GM12878 (cell line): ENCODE measurements at regions not wholly inside any gene's neighbourhood (a gene's known extent, or its start where the extent isn't known, plus 50 kb on each side); places are given as distances from the start of the nearest gene placed in this dataset.
"Not testable (repeated sequence)": the region's sequence is repeated elsewhere in the genome, so short reads cannot be mapped to it uniquely, and the experiment has no call there.

ENCODE experiments used
- EP300 ChIP-seq, 2 experiments: fragments of 150-350 bp in 1 of 2; IDR thresholded peaks; 2 replicates each; pipeline ENCODE4 v1.6.1; 2011 to 2012; ENCODE audit warnings: low read depth in 2 of 2, low read length in 2 of 2, borderline replicate concordance in 1 of 2, improper control_type of control experiment in 1 of 2, inconsistent platforms in 1 of 2; ENCODE audit not compliant: control insufficient read depth in 1 of 2
- FOXM1 ChIP-seq: IDR thresholded peaks from 2 replicates; pipeline ENCODE4 v1.6.1; 2012; ENCODE audit warnings: low read depth, mild to moderate bottlenecking, inconsistent platforms, low read length, moderate library complexity
- JUND ChIP-seq: IDR thresholded peaks from 2 replicates; pipeline ENCODE4 v1.6.1; 2012; ENCODE audit warnings: low read depth, mild to moderate bottlenecking, low read length, improper control_type of control experiment, moderate library complexity
- NRF1 ChIP-seq: conservative IDR thresholded peaks from 2 replicates; pipeline ENCODE4 v1.6.1; 2011; ENCODE audit warnings: mild to moderate bottlenecking, low read depth, low read length, improper control_type of control experiment
- POLR2AphosphoS2 ChIP-seq: IDR thresholded peaks from 2 replicates; pipeline ENCODE4 v1.6.1; 2011; ENCODE audit warnings: low read depth, mild to moderate bottlenecking, low read length, improper control_type of control experiment, moderate library complexity
- POLR2AphosphoS5 ChIP-seq: IDR thresholded peaks from 2 replicates; pipeline ENCODE4 v1.6.1; 2011; ENCODE audit warnings: mild to moderate bottlenecking, low read length, inconsistent platforms
- SIN3A ChIP-seq: IDR thresholded peaks from 2 replicates; pipeline ENCODE4 v1.6.1; 2012; ENCODE audit warnings: low read depth, low read length, improper control_type of control experiment
- SMC3 ChIP-seq: IDR thresholded peaks from 2 replicates; pipeline ENCODE4 v1.6.1; 2011; ENCODE audit warnings: low read length, improper control_type of control experiment, borderline replicate concordance
- YY1 ChIP-seq: IDR thresholded peaks from 2 replicates; pipeline ENCODE4 v1.6.1; 2011; ENCODE audit warnings: low read depth, mild to moderate bottlenecking, low read length
- ZNF384 ChIP-seq: IDR thresholded peaks from 2 replicates; pipeline ENCODE4 v1.6.1; 2012; ENCODE audit warnings: low read depth, mild to moderate bottlenecking, low read length, improper control_type of control experiment, borderline replicate concordance
- TF ChIP-seq, protein P1 (sequence below), 3 experiments: IDR thresholded peaks in 2 of 3; conservative IDR thresholded peaks in 1 of 3; 2 replicates each; pipeline ENCODE4 v1.5.1; 2011; ENCODE audit warnings: low read depth in 3 of 3, low read length in 3 of 3, mild to moderate bottlenecking in 3 of 3, control low read depth in 2 of 3, moderate library complexity in 2 of 3, inconsistent platforms in 1 of 3, mixed read lengths in 1 of 3; ENCODE audit not compliant: control insufficient read depth in 2 of 3, insufficient read depth in 1 of 3; ENCODE audit errors: extremely low read depth in 1 of 3
- TF ChIP-seq, protein P2 (sequence below): IDR thresholded peaks from 2 replicates; pipeline ENCODE4 v1.6.1; 2012; ENCODE audit warnings: mild to moderate bottlenecking, low read depth, low read length
- TF ChIP-seq, protein P3 (sequence below): IDR thresholded peaks from 2 replicates; pipeline ENCODE4 v1.6.1; 2012; ENCODE audit warnings: low read length, inconsistent platforms

DNA sequence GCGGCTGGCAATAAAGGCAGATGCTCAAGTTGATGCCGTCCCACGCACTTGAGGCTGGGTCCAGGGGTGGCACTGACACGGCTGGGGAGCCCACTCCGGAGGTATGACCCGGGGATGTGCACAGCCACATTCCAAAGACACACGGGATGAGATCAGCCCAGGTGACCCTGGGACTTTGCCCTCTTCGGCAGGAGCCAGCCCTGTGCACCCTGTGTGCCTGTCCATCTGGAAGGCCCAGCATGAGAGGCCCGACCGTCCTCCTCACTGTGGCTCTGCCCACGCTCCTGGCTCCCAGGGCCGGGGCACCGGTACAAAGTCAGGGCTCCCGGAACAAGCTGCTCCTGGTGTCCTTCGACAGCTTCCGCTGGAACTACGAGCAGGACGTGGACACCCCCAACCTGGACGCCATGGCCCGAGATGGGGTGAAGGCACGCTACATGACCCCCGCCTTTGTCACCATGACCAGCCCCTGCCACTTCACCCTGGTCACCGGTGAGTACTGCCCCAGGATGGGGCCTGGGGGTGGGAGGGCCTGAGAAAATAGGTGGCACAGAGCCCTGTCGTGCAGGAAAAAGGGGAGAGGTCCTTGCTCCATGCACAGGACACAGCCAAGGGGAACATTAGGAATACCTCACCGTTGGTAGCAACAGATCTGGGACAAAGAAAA, 309.9 kb downstream of the TP53TG3F start:
- TF ChIP-seq EP300 (IDR thresholded peaks at IDR 0.05; ENCODE audit: borderline replicate concordance in 1 of 2, control insufficient read depth in 1 of 2, low read depth in 2 of 2, low read length in 2 of 2); SIN3A; YY1; NRF1; JUND; POLR2AphosphoS5; SMC3; FOXM1; ZNF384; POLR2AphosphoS2: not testable (repeated sequence)
- TF ChIP-seq, protein P1, sequence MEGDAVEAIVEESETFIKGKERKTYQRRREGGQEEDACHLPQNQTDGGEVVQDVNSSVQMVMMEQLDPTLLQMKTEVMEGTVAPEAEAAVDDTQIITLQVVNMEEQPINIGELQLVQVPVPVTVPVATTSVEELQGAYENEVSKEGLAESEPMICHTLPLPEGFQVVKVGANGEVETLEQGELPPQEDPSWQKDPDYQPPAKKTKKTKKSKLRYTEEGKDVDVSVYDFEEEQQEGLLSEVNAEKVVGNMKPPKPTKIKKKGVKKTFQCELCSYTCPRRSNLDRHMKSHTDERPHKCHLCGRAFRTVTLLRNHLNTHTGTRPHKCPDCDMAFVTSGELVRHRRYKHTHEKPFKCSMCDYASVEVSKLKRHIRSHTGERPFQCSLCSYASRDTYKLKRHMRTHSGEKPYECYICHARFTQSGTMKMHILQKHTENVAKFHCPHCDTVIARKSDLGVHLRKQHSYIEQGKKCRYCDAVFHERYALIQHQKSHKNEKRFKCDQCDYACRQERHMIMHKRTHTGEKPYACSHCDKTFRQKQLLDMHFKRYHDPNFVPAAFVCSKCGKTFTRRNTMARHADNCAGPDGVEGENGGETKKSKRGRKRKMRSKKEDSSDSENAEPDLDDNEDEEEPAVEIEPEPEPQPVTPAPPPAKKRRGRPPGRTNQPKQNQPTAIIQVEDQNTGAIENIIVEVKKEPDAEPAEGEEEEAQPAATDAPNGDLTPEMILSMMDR (IDR thresholded peaks at IDR 0.05 in 2 of 3, conservative IDR thresholded peaks at IDR 0.05 in 1 of 3; ENCODE audit: control insufficient read depth in 2 of 3, extremely low read depth in 1 of 3, insufficient read depth in 1 of 3, low read depth in 3 of 3, low read length in 3 of 3): not testable (repeated sequence)
- TF ChIP-seq, protein P2, sequence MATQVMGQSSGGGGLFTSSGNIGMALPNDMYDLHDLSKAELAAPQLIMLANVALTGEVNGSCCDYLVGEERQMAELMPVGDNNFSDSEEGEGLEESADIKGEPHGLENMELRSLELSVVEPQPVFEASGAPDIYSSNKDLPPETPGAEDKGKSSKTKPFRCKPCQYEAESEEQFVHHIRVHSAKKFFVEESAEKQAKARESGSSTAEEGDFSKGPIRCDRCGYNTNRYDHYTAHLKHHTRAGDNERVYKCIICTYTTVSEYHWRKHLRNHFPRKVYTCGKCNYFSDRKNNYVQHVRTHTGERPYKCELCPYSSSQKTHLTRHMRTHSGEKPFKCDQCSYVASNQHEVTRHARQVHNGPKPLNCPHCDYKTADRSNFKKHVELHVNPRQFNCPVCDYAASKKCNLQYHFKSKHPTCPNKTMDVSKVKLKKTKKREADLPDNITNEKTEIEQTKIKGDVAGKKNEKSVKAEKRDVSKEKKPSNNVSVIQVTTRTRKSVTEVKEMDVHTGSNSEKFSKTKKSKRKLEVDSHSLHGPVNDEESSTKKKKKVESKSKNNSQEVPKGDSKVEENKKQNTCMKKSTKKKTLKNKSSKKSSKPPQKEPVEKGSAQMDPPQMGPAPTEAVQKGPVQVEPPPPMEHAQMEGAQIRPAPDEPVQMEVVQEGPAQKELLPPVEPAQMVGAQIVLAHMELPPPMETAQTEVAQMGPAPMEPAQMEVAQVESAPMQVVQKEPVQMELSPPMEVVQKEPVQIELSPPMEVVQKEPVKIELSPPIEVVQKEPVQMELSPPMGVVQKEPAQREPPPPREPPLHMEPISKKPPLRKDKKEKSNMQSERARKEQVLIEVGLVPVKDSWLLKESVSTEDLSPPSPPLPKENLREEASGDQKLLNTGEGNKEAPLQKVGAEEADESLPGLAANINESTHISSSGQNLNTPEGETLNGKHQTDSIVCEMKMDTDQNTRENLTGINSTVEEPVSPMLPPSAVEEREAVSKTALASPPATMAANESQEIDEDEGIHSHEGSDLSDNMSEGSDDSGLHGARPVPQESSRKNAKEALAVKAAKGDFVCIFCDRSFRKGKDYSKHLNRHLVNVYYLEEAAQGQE: not testable (repeated sequence)
- TF ChIP-seq, protein P3, sequence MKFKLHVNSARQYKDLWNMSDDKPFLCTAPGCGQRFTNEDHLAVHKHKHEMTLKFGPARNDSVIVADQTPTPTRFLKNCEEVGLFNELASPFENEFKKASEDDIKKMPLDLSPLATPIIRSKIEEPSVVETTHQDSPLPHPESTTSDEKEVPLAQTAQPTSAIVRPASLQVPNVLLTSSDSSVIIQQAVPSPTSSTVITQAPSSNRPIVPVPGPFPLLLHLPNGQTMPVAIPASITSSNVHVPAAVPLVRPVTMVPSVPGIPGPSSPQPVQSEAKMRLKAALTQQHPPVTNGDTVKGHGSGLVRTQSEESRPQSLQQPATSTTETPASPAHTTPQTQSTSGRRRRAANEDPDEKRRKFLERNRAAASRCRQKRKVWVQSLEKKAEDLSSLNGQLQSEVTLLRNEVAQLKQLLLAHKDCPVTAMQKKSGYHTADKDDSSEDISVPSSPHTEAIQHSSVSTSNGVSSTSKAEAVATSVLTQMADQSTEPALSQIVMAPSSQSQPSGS: not testable (repeated sequence)
